ENCODE measurements at regions not wholly inside any gene's neighbourhood (a gene's known extent, or its start where the extent isn't known, plus 50 kb on each side); places are given as distances from the start of the nearest gene placed in this dataset.

GRCh38 chr20:59471653-59472421 lies 132.5 kb upstream of the PHACTR3 start:
- H3K27me3 ChIP-seq (ENCODE audit: control insufficient read depth in 3 of 3, insufficient read depth in 3 of 3, low read depth in 1 of 3, low read length in 3 of 3), result peaks cover 0 to 4% (median 0%) of the 10 kb centered on the region in 3 experiments

GRCh38 chr20:59473742-59474141 lies 130.6 kb upstream of the PHACTR3 start:
- H2BK5ac ChIP-seq (ENCODE audit: low read length), result no peak overlapping the region
- no CpG with 5 or more reads among the region's 2 CpGs for WGBS, 2 donors (ENCODE audit: extremely low coverage in 2 of 2, insufficient read length in 2 of 2, insufficient replicate concordance in 1 of 2)
- H4K91ac ChIP-seq (ENCODE audit: low read depth, low read length, poor library complexity), result no peak overlapping the region
- H3K4me1 ChIP-seq (ENCODE audit: control insufficient read depth in 2 of 2, insufficient read depth in 1 of 2, low read depth in 1 of 2, low read length in 2 of 2), result peaks cover 0 to 10% of the 10 kb centered on the region in 2 donors
- no peak overlapping the region for H3K27ac ChIP-seq (replicated peaks; ENCODE audit: low read length)
- no peak overlapping the region for H2BK15ac ChIP-seq (ENCODE audit: low read length)
- no peak overlapping the region for H4K8ac ChIP-seq (ENCODE audit: low read depth, low read length)
- no peak overlapping the region for H2AFZ ChIP-seq (ENCODE audit: low read length)
- no peak overlapping the region for H3K23ac ChIP-seq (ENCODE audit: low read depth, low read length, poor library complexity)
- H3K36me3 ChIP-seq (replicated peaks in 1 of 2; ENCODE audit: control insufficient read depth in 2 of 2, insufficient read depth in 2 of 2, low read length in 2 of 2), result peaks cover 0 to 2% of the 10 kb centered on the region in 2 donors
- no peak overlapping the region for H3K14ac ChIP-seq (ENCODE audit: low read length)
- no peak overlapping the region for H2AK5ac ChIP-seq (ENCODE audit: low read depth, low read length)
- H3K9ac ChIP-seq (ENCODE audit: low read depth, low read length, poor library complexity), result no peak overlapping the region
- no peaks in the 10 kb centered on the region for H3K79me1 ChIP-seq (ENCODE audit: low read depth, low read length)
- no peak overlapping the region for H3K18ac ChIP-seq (ENCODE audit: low read length)
- H3K4me2 ChIP-seq (ENCODE audit: insufficient read depth, low read length, poor library complexity, severe bottlenecking), result no peak overlapping the region
- H2BK12ac ChIP-seq (ENCODE audit: low read length), result no peak overlapping the region
- peaks cover 0 to 2% of the 10 kb centered on the region in 2 donors for H3K9me3 ChIP-seq (replicated peaks in 1 of 2; ENCODE audit: control insufficient read depth in 2 of 2, insufficient read depth in 1 of 2, low read depth in 1 of 2, low read length in 2 of 2)
- H3K27me3 ChIP-seq (ENCODE audit: control insufficient read depth in 3 of 3, insufficient read depth in 3 of 3, low read depth in 1 of 3, low read length in 3 of 3), result peaks cover 0 to 4% (median 0%) of the 10 kb centered on the region in 3 experiments
- no peak overlapping the region for H3K4ac ChIP-seq (ENCODE audit: low read length)
- H3K4me3 ChIP-seq (ENCODE audit: low read length in 2 of 2), result no peak overlapping the region
- no peak overlapping the region for H2BK120ac ChIP-seq (ENCODE audit: low read depth, low read length)
- DNase-seq (ENCODE audit: low spot score), result no peak

More at GRCh38 chr20:59471653-59472421, 132.5 kb upstream of the PHACTR3 start:
- no peak overlapping the region for H2BK5ac ChIP-seq (ENCODE audit: low read length)
- no peak overlapping the region for H3K27ac ChIP-seq (replicated peaks; ENCODE audit: low read length)
- H2AK5ac ChIP-seq (ENCODE audit: low read depth, low read length), result peak overlapping the region; percentile 39
- H2BK120ac ChIP-seq (ENCODE audit: low read depth, low read length), result no peak overlapping the region
- no peak overlapping the region for H3K23ac ChIP-seq (ENCODE audit: low read depth, low read length, poor library complexity)
- H3K14ac ChIP-seq (ENCODE audit: low read length), result no peak overlapping the region
- WGBS, 2 donors (ENCODE audit: extremely low coverage in 2 of 2, insufficient read length in 2 of 2, insufficient replicate concordance in 1 of 2), result no CpG with 5 or more reads among the region's 12 CpGs
- H3K4ac ChIP-seq (ENCODE audit: low read length), result no peak overlapping the region
- peaks cover 0 to 2% of the 10 kb centered on the region in 2 donors for H3K9me3 ChIP-seq (replicated peaks in 1 of 2; ENCODE audit: control insufficient read depth in 2 of 2, insufficient read depth in 1 of 2, low read depth in 1 of 2, low read length in 2 of 2)
- H3K4me2 ChIP-seq (ENCODE audit: insufficient read depth, low read length, poor library complexity, severe bottlenecking), result no peak overlapping the region
- H3K9ac ChIP-seq (ENCODE audit: low read depth, low read length, poor library complexity), result no peak overlapping the region
- H3K4me1 ChIP-seq (ENCODE audit: control insufficient read depth in 2 of 2, insufficient read depth in 1 of 2, low read depth in 1 of 2, low read length in 2 of 2), result peaks cover 0 to 10% of the 10 kb centered on the region in 2 donors
- no peak for DNase-seq (ENCODE audit: low spot score)
- H4K91ac ChIP-seq (ENCODE audit: low read depth, low read length, poor library complexity), result no peak overlapping the region
- no peak overlapping the region for H2BK15ac ChIP-seq (ENCODE audit: low read length)
- H3K79me1 ChIP-seq (ENCODE audit: low read depth, low read length), result no peaks in the 10 kb centered on the region
- no peak overlapping the region for H4K8ac ChIP-seq (ENCODE audit: low read depth, low read length)
- H2AFZ ChIP-seq (ENCODE audit: low read length), result no peak overlapping the region
- H3K18ac ChIP-seq (ENCODE audit: low read length), result no peak overlapping the region
- H2BK12ac ChIP-seq (ENCODE audit: low read length), result no peak overlapping the region
- no peak overlapping the region for H3K4me3 ChIP-seq (ENCODE audit: low read length in 2 of 2)
- H3K36me3 ChIP-seq (replicated peaks in 1 of 2; ENCODE audit: control insufficient read depth in 2 of 2, insufficient read depth in 2 of 2, low read length in 2 of 2), result peaks cover 0 to 2% of the 10 kb centered on the region in 2 donors

DNA sequence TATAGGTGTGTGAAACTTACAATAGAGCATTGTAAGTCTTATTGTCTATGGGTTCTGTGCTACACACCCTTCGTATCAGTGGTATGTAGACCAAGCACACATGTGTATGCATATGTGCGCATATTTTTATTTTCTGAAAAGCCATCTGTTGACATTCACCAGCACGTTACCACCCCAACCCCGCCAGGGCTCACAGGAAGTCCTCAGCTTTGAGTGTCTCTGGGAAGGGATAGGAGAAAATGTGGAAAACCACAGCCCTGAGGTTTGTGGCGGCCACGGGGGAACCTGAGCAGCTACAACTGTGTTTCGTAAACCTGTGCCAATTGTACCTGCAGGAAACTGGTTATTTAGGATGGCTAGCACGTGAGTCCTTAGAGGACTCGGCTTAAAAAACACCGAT lies 123.3 kb upstream of the PHACTR3 start:
- H3K27me3 ChIP-seq (ENCODE audit: control insufficient read depth in 3 of 3, insufficient read depth in 3 of 3, low read depth in 1 of 3, low read length in 3 of 3), result no peaks in the 10 kb centered on the region
- no peak overlapping the region for H4K91ac ChIP-seq (ENCODE audit: low read depth, low read length, poor library complexity)
- H3K9me3 ChIP-seq (replicated peaks in 1 of 2; ENCODE audit: control insufficient read depth in 2 of 2, insufficient read depth in 1 of 2, low read depth in 1 of 2, low read length in 2 of 2), result no peaks in the 10 kb centered on the region
- H3K4me3 ChIP-seq (ENCODE audit: low read length in 2 of 2), result no peak overlapping the region
- H3K4me2 ChIP-seq (ENCODE audit: insufficient read depth, low read length, poor library complexity, severe bottlenecking), result no peak overlapping the region
- H2BK15ac ChIP-seq (ENCODE audit: low read length), result peak overlapping the region; percentile 15
- H3K4ac ChIP-seq (ENCODE audit: low read length), result no peak overlapping the region
- no peak overlapping the region for H2AK5ac ChIP-seq (ENCODE audit: low read depth, low read length)
- peak overlapping the region; percentile 50 for H2BK120ac ChIP-seq (ENCODE audit: low read depth, low read length)
- no peak overlapping the region for H2AFZ ChIP-seq (ENCODE audit: low read length)
- DNase-seq (ENCODE audit: low spot score), result no peak
- no peak overlapping the region for H3K14ac ChIP-seq (ENCODE audit: low read length)
- H3K23ac ChIP-seq (ENCODE audit: low read depth, low read length, poor library complexity), result no peak overlapping the region
- no peak overlapping the region for H2BK12ac ChIP-seq (ENCODE audit: low read length)
- peaks cover 0 to 2% of the 10 kb centered on the region in 2 donors for H3K36me3 ChIP-seq (replicated peaks in 1 of 2; ENCODE audit: control insufficient read depth in 2 of 2, insufficient read depth in 2 of 2, low read length in 2 of 2)
- H2BK5ac ChIP-seq (ENCODE audit: low read length), result no peak overlapping the region
- H3K4me1 ChIP-seq (ENCODE audit: control insufficient read depth in 2 of 2, insufficient read depth in 1 of 2, low read depth in 1 of 2, low read length in 2 of 2), result peaks cover 0 to 2% of the 10 kb centered on the region in 2 donors
- peak overlapping the region; percentile 44 for H3K9ac ChIP-seq (ENCODE audit: low read depth, low read length, poor library complexity)
- H3K79me1 ChIP-seq (ENCODE audit: low read depth, low read length), result no peaks in the 10 kb centered on the region
- H4K8ac ChIP-seq (ENCODE audit: low read depth, low read length), result no peak overlapping the region
- no peak overlapping the region for H3K27ac ChIP-seq (replicated peaks; ENCODE audit: low read length)
- WGBS, 2 donors (ENCODE audit: extremely low coverage in 2 of 2, insufficient read length in 2 of 2, insufficient replicate concordance in 1 of 2), result no CpG with 5 or more reads among the region's 10 CpGs
- H3K18ac ChIP-seq (ENCODE audit: low read length), result no peak overlapping the region

- no peak overlapping the region for H3K4me3 ChIP-seq (ENCODE audit: low read length in 2 of 2)
- no peak overlapping the region for H2AFZ ChIP-seq (ENCODE audit: low read length)
- peaks cover 0 to 2% of the 10 kb centered on the region in 2 donors for H3K36me3 ChIP-seq (replicated peaks in 1 of 2; ENCODE audit: control insufficient read depth in 2 of 2, insufficient read depth in 2 of 2, low read length in 2 of 2)
- H3K27me3 ChIP-seq (ENCODE audit: control insufficient read depth in 3 of 3, insufficient read depth in 3 of 3, low read depth in 1 of 3, low read length in 3 of 3), result peaks cover 0 to 2% (median 0%) of the 10 kb centered on the region in 3 experiments
- no peaks in the 10 kb centered on the region for H3K9me3 ChIP-seq (replicated peaks in 1 of 2; ENCODE audit: control insufficient read depth in 2 of 2, insufficient read depth in 1 of 2, low read depth in 1 of 2, low read length in 2 of 2)
- no peak overlapping the region for H3K4me2 ChIP-seq (ENCODE audit: insufficient read depth, low read length, poor library complexity, severe bottlenecking)
- no peak overlapping the region for H3K14ac ChIP-seq (ENCODE audit: low read length)
- H3K27ac ChIP-seq (replicated peaks; ENCODE audit: low read length), result no peak overlapping the region
- no peak overlapping the region for H2BK12ac ChIP-seq (ENCODE audit: low read length)
- no peak overlapping the region for H3K9ac ChIP-seq (ENCODE audit: low read depth, low read length, poor library complexity)
- DNase-seq (ENCODE audit: low spot score), result no peak
- H3K23ac ChIP-seq (ENCODE audit: low read depth, low read length, poor library complexity), result no peak overlapping the region
- no peak overlapping the region for H4K8ac ChIP-seq (ENCODE audit: low read depth, low read length)
- H2AK5ac ChIP-seq (ENCODE audit: low read depth, low read length), result peak overlapping the region; percentile 28
- H3K18ac ChIP-seq (ENCODE audit: low read length), result peak overlapping the region; percentile 67
- WGBS, 2 donors (ENCODE audit: extremely low coverage in 2 of 2, insufficient read length in 2 of 2, insufficient replicate concordance in 1 of 2), result no CpG with 5 or more reads among the region's 10 CpGs
- H2BK120ac ChIP-seq (ENCODE audit: low read depth, low read length), result peak overlapping the region; percentile 50
- H3K4me1 ChIP-seq (ENCODE audit: control insufficient read depth in 2 of 2, insufficient read depth in 1 of 2, low read depth in 1 of 2, low read length in 2 of 2), result peaks cover 0 to 2% of the 10 kb centered on the region in 2 donors
- H2BK5ac ChIP-seq (ENCODE audit: low read length), result no peak overlapping the region
- peak overlapping the region; percentile 19 for H3K4ac ChIP-seq (ENCODE audit: low read length)
- H3K79me1 ChIP-seq (ENCODE audit: low read depth, low read length), result no peaks in the 10 kb centered on the region
- no peak overlapping the region for H4K91ac ChIP-seq (ENCODE audit: low read depth, low read length, poor library complexity)
- peak overlapping the region; percentile 15 for H2BK15ac ChIP-seq (ENCODE audit: low read length)
These were observed 122.8 kb upstream of the PHACTR3 start for GRCh38 chr20:59481477-59482018.

All from neuronal stem cell (in vitro differentiated cells).